ENCODE measurements at regions not wholly inside any gene's neighbourhood (a gene's known extent, or its start where the extent isn't known, plus 50 kb on each side); places are given as distances from the start of the nearest gene placed in this dataset.

- Histone ChIP-seq H3K56ac (ENCODE audit: extremely low read depth, insufficient read depth, low read length) (no peak overlapping the region), H3K23ac (ENCODE audit: low read depth, low read length) (no peak overlapping the region), H3K27me3 (ENCODE audit: control insufficient read depth, insufficient read depth, low read length) (no peaks in the 10 kb centered on the region), H2BK5ac (ENCODE audit: low read depth, low read length, poor library complexity, severe bottlenecking) (no peak overlapping the region), H3K4me3 (ENCODE audit: insufficient read depth, low read depth, low read length) (no peak overlapping the region), H3K36me3 (ENCODE audit: control insufficient read depth, insufficient read depth, low read length) (no peaks in the 10 kb centered on the region), H3K27ac (ENCODE audit: insufficient read depth, low read length) (no peak overlapping the region), H2BK120ac (ENCODE audit: low read depth, low read length) (no peak overlapping the region), H2AK9ac (replicated peaks; ENCODE audit: low read depth, low read length, poor library complexity) (no peak overlapping the region), H3K9me1 (ENCODE audit: insufficient read depth, low read length) (no peaks in the 10 kb centered on the region), H4K5ac (ENCODE audit: low read depth, low read length) (no peak overlapping the region), H2AFZ (replicated peaks; ENCODE audit: low read length, poor library complexity) (no peak overlapping the region), H3K4me1 (ENCODE audit: control insufficient read depth, insufficient read depth, low read length) (no peaks in the 10 kb centered on the region), H3K79me1 (ENCODE audit: low read depth in 1 of 2, low read length in 2 of 2) (no peaks in the 10 kb centered on the region), H2BK20ac (ENCODE audit: low read depth, low read length) (no peak overlapping the region), H2BK15ac (ENCODE audit: low read depth, low read length) (no peak overlapping the region), H3K4ac (ENCODE audit: low read depth, low read length) (no peak overlapping the region), H3K18ac (ENCODE audit: low read depth, low read length) (no peak overlapping the region), H3K9ac (ENCODE audit: low read depth, low read length) (no peak overlapping the region), H4K20me1 (ENCODE audit: insufficient read depth, low read length) (no peaks in the 10 kb centered on the region), H3K14ac (replicated peaks; ENCODE audit: low read depth, low read length) (no peak overlapping the region), H4K91ac (ENCODE audit: insufficient read depth, low read depth, low read length) (no peak overlapping the region), H4K8ac (ENCODE audit: low read depth in 2 of 2, low read length in 2 of 2) (no peak overlapping the region), H3K4me2 (ENCODE audit: low read depth, low read length) (no peak overlapping the region), H2AK5ac (ENCODE audit: low read depth, low read length) (no peak overlapping the region), H3K9me3 (ENCODE audit: control insufficient read depth, insufficient read depth, low read length) (peaks cover 21% of the 10 kb centered on the region)
- ChIA-PET CTCF (no interaction called here), POLR2A (ENCODE audit: unreplicated experiment) (no interaction called here)
- 46% methylated on average over 3 of the region's 6 CpGs; no CpG with 5 or more reads in 1 of the 2 experiments for WGBS, 2 experiments (ENCODE audit: extremely low coverage in 2 of 2, insufficient read length in 1 of 2)
- no TSS peak for BruUV-seq (replicated peaks)
- dilution Hi-C loops (cut with HindIII; ENCODE audit: low sequenced_read_pairs, unreplicated experiment) (no loop called here), intact Hi-C loops (cut with micrococcal nuclease) (no loop called here), in situ Hi-C loops (cut with MboI; ENCODE audit: low sequenced_read_pairs) (no loop called here)
- ATAC-seq (ENCODE audit: low read depth), result no peak
- no peak for DNase-seq
- TF ChIP-seq RFX5 (IDR thresholded peaks at IDR 0.05; ENCODE audit: low read depth, low read length) (no peak), USF2 (IDR thresholded peaks at IDR 0.05; ENCODE audit: low read depth, low read length) (no peak), RCOR1 (IDR thresholded peaks at IDR 0.05; ENCODE audit: insufficient replicate concordance, low read length) (no peak), FOS (IDR thresholded peaks at IDR 0.05; ENCODE audit: low read depth, low read length) (no peak), RAD21 (IDR thresholded peaks at IDR 0.05; ENCODE audit: low read length) (no peak), CEBPB (IDR thresholded peaks at IDR 0.05; ENCODE audit: low read depth, low read length) (no peak), MAZ (IDR thresholded peaks at IDR 0.05; ENCODE audit: borderline replicate concordance, low read depth, low read length) (no peak), SMC3 (IDR thresholded peaks at IDR 0.05; ENCODE audit: low read depth, low read length) (no peak), CHD1 (IDR thresholded peaks at IDR 0.05; ENCODE audit: low read depth, low read length) (no peak), ELK1 (IDR thresholded peaks at IDR 0.05; ENCODE audit: borderline replicate concordance, low read depth, low read length) (no peak), NFE2L2 (IDR thresholded peaks at IDR 0.05; ENCODE audit: low read depth, low read length) (no peak), BHLHE40 (IDR thresholded peaks at IDR 0.05; ENCODE audit: low read depth, low read length) (no peak), MAFK (IDR thresholded peaks at IDR 0.05; ENCODE audit: low read depth, low read length) (no peak), MXI1 (IDR thresholded peaks at IDR 0.05; ENCODE audit: borderline replicate concordance, low read depth, low read length) (no peak), CTCF (conservative IDR thresholded peaks at IDR 0.05; ENCODE audit: low read depth, low read length) (no peak), POLR2A (IDR thresholded peaks at IDR 0.05; ENCODE audit: low read depth, low read length) (no peak)
These were observed 244.6 kb downstream of the KIF4B start for GRCh38 chr5:155258161-155258560.
